ENCODE measurements at regions not wholly inside any gene's neighbourhood (a gene's known extent, or its start where the extent isn't known, plus 50 kb on each side); places are given as distances from the start of the nearest gene placed in this dataset.
"Not testable (repeated sequence)": the region's sequence is repeated elsewhere in the genome, so short reads cannot be mapped to it uniquely, and the experiment has no call there.

- H3K9ac ChIP-seq = no peak overlapping the region
- H3K4me3 ChIP-seq = no peak overlapping the region
- no peak for TF ChIP-seq Cebpa-rat (IDR thresholded peaks at IDR 0.05)
- H3K36me3 ChIP-seq = no peaks in the 10 kb centered on the region
- H3K27ac ChIP-seq = no peak overlapping the region
- no peaks in the 10 kb centered on the region for H3K9me3 ChIP-seq (replicated peaks in 1 of 11)
- peaks cover 0 to 6% (median 0%) of the 10 kb centered on the region in 10 experiments; a peak in 3 of 20 replicates for H3K4me1 ChIP-seq
- H4K20me1 ChIP-seq = no peaks in the 10 kb centered on the region
- H3K27me3 ChIP-seq = no peaks in the 10 kb centered on the region
- no peak overlapping the region for H3K4me2 ChIP-seq
Observed at GRCh38 chr5:157951673-157952373, 92.9 kb upstream of the CLINT1 start.

- no peaks in the 10 kb centered on the region for H4K20me1 ChIP-seq
- H3K36me3 ChIP-seq = no peaks in the 10 kb centered on the region
- H3K27me3 ChIP-seq = no peaks in the 10 kb centered on the region
- 0 out of 22 replicates have a peak overlapping the region, but pooled peaks of 1 of the 11 experiments have one; percentile 32 for H3K9ac ChIP-seq
- H3K4me3 ChIP-seq = no peak overlapping the region
- TF ChIP-seq Cebpa-rat (IDR thresholded peaks at IDR 0.05) = no peak
- H3K4me2 ChIP-seq = no peak overlapping the region
- H3K27ac ChIP-seq = no peak overlapping the region
- H3K4me1 ChIP-seq = peaks cover 0 to 6% (median 0%) of the 10 kb centered on the region in 10 experiments; a peak in 4 of 20 replicates
- H3K9me3 ChIP-seq (replicated peaks in 1 of 11) = no peaks in the 10 kb centered on the region
Observed at GRCh38 chr5:157949520-157949919, 90.6 kb upstream of the CLINT1 start.

GRCh38 chr5:157948738-157949410 is 89.9 kb upstream of the CLINT1 start:
- no peak for TF ChIP-seq Cebpa-rat (IDR thresholded peaks at IDR 0.05)
- H4K20me1 ChIP-seq = no peaks in the 10 kb centered on the region
- H3K36me3 ChIP-seq = no peaks in the 10 kb centered on the region
- H3K4me2 ChIP-seq = peak overlapping the region in 8 of 11 experiments; percentile 8 to 42 (median 28); a peak in 7 of 22 replicates
- no peak overlapping the region for H3K4me3 ChIP-seq
- no peaks in the 10 kb centered on the region for H3K27me3 ChIP-seq
- H3K9ac ChIP-seq = peak overlapping the region in 3 of 11 experiments; percentile 10 to 32 (median 18); a peak in 3 of 22 replicates
- H3K4me1 ChIP-seq = peaks cover 0 to 6% (median 0%) of the 10 kb centered on the region in 10 experiments; a peak in 4 of 20 replicates
- no peak overlapping the region for H3K27ac ChIP-seq
- no peaks in the 10 kb centered on the region for H3K9me3 ChIP-seq (replicated peaks in 1 of 11)

- H3K9me3 ChIP-seq (replicated peaks in 1 of 11) = no peaks in the 10 kb centered on the region
- no peak overlapping the region for H3K4me2 ChIP-seq
- no peak for TF ChIP-seq Cebpa-rat (IDR thresholded peaks at IDR 0.05)
- peaks cover 0 to 6% (median 0%) of the 10 kb centered on the region in 10 experiments; a peak in 4 of 20 replicates for H3K4me1 ChIP-seq
- no peaks in the 10 kb centered on the region for H4K20me1 ChIP-seq
- H3K36me3 ChIP-seq = no peaks in the 10 kb centered on the region
- no peak overlapping the region for H3K4me3 ChIP-seq
- H3K27me3 ChIP-seq = no peaks in the 10 kb centered on the region
- H3K27ac ChIP-seq = no peak overlapping the region
- no peak overlapping the region for H3K9ac ChIP-seq
Observed at GRCh38 chr5:157947156-157947555, 88.2 kb upstream of the CLINT1 start.

DNA sequence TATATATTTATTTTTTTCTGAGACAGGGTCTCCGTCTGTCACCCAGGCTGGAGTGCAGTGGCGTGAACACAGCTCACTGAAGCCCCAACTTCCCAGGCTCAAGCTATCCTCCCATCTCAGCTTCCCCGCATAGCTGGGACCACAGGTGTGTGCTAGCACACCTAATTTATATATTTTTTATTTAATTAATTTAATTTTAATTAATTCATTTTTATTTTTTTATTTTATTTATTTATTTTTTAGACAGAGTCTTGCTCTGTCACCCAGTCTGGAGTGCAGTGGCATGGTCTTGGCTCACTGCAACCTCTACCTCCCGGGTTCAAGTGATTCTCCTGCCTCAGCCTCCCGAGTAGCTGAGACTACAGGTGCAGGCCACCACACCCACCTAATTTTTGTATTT is 86.9 kb upstream of the CLINT1 start:
- H3K9ac ChIP-seq; H4K20me1 ChIP-seq; H3K4me2 ChIP-seq; H3K27me3 ChIP-seq; H3K4me1 ChIP-seq; H3K9me3 ChIP-seq (replicated peaks in 1 of 11); H3K36me3 ChIP-seq; H3K27ac ChIP-seq; H3K4me3 ChIP-seq: not testable (repeated sequence)

GRCh38 chr5:157944938-157945337 is 86.0 kb upstream of the CLINT1 start:
- no peaks in the 10 kb centered on the region for H3K36me3 ChIP-seq
- no peak for TF ChIP-seq Cebpa-rat (IDR thresholded peaks at IDR 0.05)
- no peaks in the 10 kb centered on the region for H3K9me3 ChIP-seq (replicated peaks in 1 of 11)
- H3K9ac ChIP-seq = no peak overlapping the region
- H3K4me2 ChIP-seq = no peak overlapping the region
- H4K20me1 ChIP-seq = no peaks in the 10 kb centered on the region
- no peak overlapping the region for H3K4me3 ChIP-seq
- H3K4me1 ChIP-seq = peaks cover 0 to 6% (median 0%) of the 10 kb centered on the region in 10 experiments; a peak in 4 of 20 replicates
- H3K27ac ChIP-seq = no peak overlapping the region
- no peaks in the 10 kb centered on the region for H3K27me3 ChIP-seq

DNA sequence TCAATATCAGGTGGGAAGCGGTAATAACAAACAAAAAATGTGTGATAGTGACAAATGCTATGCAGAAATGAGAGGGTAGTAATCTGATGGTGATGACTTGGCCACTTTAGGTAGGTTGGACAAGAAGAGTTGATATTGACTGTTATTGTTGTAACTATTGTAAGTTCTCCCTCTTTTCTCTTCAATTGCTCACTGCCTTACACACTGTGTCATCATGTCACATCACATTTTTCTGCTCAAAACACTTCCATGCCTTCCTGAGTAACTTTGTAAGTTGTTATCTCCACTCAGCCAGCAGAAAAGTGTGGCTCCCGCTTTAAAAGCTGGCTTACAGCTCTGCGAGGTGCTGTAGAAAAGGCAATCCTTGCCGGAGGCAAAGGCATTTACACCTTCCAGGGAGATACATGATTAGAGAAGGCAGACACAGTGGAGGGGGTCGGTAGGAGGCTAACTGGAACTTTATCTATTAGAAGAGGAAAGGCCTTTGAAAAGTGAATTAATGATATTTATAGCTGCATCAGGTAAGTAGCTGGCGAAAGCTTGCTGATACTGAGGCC is 85.2 kb upstream of the CLINT1 start:
- Histone ChIP-seq H3K4me2 (no peak overlapping the region), H3K4me1 (peaks cover 0 to 6% (median 0%) of the 10 kb centered on the region in 10 experiments; a peak in 4 of 20 replicates), H3K9me3 (replicated peaks in 1 of 11) (no peaks in the 10 kb centered on the region), H3K27ac (no peak overlapping the region), H3K36me3 (no peaks in the 10 kb centered on the region), H4K20me1 (no peaks in the 10 kb centered on the region), H3K4me3 (no peak overlapping the region), H3K27me3 (no peaks in the 10 kb centered on the region), H3K9ac (no peak overlapping the region)
- no peak for TF ChIP-seq Cebpa-rat (IDR thresholded peaks at IDR 0.05)

GRCh38 chr5:157942595-157942994 is 83.7 kb upstream of the CLINT1 start:
- no peaks in the 10 kb centered on the region for H3K27me3 ChIP-seq
- no peak overlapping the region for H3K4me2 ChIP-seq
- H3K4me3 ChIP-seq = no peak overlapping the region
- H3K9ac ChIP-seq = no peak overlapping the region
- H3K36me3 ChIP-seq = no peaks in the 10 kb centered on the region
- no peaks in the 10 kb centered on the region; a peak in 1 of 20 replicates for H3K4me1 ChIP-seq
- TF ChIP-seq Cebpa-rat (IDR thresholded peaks at IDR 0.05) = no peak
- H3K27ac ChIP-seq = no peak overlapping the region
- no peaks in the 10 kb centered on the region for H4K20me1 ChIP-seq
- H3K9me3 ChIP-seq (replicated peaks in 1 of 11) = no peaks in the 10 kb centered on the region

- Histone ChIP-seq H3K27me3 (no peaks in the 10 kb centered on the region), H3K27ac (no peak overlapping the region), H4K20me1 (no peaks in the 10 kb centered on the region), H3K36me3 (no peaks in the 10 kb centered on the region), H3K9me3 (replicated peaks in 1 of 11) (peaks cover 0 to 5% (median 0%) of the 10 kb centered on the region in 11 experiments; a peak in 2 of 22 replicates), H3K4me2 (no peak overlapping the region), H3K4me3 (no peak overlapping the region), H3K9ac (no peak overlapping the region), H3K4me1 (no peaks in the 10 kb centered on the region; a peak in 1 of 20 replicates)
- TF ChIP-seq Cebpa-rat (IDR thresholded peaks at IDR 0.05) = no peak
Observed at GRCh38 chr5:157941616-157942015, 82.7 kb upstream of the CLINT1 start.

- not testable (repeated sequence) for H3K4me1 ChIP-seq
Observed at GRCh38 chr5:157938101-157938500, 79.2 kb upstream of the CLINT1 start.

GRCh38 chr5:157936776-157937501 is 78.0 kb upstream of the CLINT1 start:
- not testable (repeated sequence) for H4K20me1 ChIP-seq, H3K27me3 ChIP-seq, H3K9ac ChIP-seq, H3K27ac ChIP-seq, H3K36me3 ChIP-seq, H3K4me2 ChIP-seq, H3K4me1 ChIP-seq, H3K4me3 ChIP-seq
- peaks cover 10 to 25% (median 15%) of the 10 kb centered on the region in 11 experiments; a peak in 21 of 22 replicates for H3K9me3 ChIP-seq (replicated peaks in 1 of 11)

More at GRCh38 chr5:157938101-157938500, 79.2 kb upstream of the CLINT1 start:
- not testable (repeated sequence) for H4K20me1 ChIP-seq, H3K4me3 ChIP-seq, H3K27me3 ChIP-seq, H3K36me3 ChIP-seq, H3K27ac ChIP-seq, H3K4me2 ChIP-seq, H3K9ac ChIP-seq
- peaks cover 10 to 25% (median 15%) of the 10 kb centered on the region in 11 experiments; a peak in 21 of 22 replicates for H3K9me3 ChIP-seq (replicated peaks in 1 of 11)
